ENCODE measurements at regions not wholly inside any gene's neighbourhood (a gene's known extent, or its start where the extent isn't known, plus 50 kb on each side); places are given as distances from the start of the nearest gene placed in this dataset.

DNA sequence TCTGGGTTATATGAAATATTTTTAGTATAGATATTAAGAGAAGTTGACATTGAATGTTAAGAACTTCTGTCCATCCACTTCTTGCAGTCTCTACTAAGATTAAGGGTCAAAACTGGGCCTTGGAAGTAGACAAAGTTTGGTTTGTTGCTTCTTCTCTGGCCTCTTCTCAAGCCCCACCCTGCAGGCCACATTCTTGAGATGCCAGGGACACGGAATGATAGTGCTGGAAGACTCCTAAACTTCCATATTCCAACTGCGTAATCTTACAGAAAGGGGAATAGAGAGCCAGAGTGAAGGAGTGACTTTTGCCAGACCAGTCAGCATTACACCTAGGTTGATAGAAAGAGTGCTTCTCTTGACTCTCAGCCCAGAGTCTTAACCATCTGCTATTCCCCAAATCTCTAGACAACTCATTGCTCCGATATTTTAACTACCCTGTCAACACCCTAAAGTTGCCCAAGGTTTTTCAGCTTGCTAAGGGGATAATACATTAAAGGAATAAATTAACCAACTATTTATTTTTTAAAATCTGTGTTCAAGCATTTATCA, 136.4 kb upstream of the SYN3 start:
- TF ChIP-seq, protein P1, sequence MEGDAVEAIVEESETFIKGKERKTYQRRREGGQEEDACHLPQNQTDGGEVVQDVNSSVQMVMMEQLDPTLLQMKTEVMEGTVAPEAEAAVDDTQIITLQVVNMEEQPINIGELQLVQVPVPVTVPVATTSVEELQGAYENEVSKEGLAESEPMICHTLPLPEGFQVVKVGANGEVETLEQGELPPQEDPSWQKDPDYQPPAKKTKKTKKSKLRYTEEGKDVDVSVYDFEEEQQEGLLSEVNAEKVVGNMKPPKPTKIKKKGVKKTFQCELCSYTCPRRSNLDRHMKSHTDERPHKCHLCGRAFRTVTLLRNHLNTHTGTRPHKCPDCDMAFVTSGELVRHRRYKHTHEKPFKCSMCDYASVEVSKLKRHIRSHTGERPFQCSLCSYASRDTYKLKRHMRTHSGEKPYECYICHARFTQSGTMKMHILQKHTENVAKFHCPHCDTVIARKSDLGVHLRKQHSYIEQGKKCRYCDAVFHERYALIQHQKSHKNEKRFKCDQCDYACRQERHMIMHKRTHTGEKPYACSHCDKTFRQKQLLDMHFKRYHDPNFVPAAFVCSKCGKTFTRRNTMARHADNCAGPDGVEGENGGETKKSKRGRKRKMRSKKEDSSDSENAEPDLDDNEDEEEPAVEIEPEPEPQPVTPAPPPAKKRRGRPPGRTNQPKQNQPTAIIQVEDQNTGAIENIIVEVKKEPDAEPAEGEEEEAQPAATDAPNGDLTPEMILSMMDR (IDR thresholded peaks at IDR 0.05 in 4 of 5, conservative IDR thresholded peaks at IDR 0.05 in 1 of 5): no peak
- TF ChIP-seq POLR2A (IDR thresholded peaks at IDR 0.05): no peak

Measured in gastrocnemius medialis (tissue), 4 donors.